CD14-positive monocyte (primary cell): ENCODE measurements at regions not wholly inside any gene's neighbourhood (a gene's known extent, or its start where the extent isn't known, plus 50 kb on each side); places are given as distances from the start of the nearest gene placed in this dataset.

Experiments used
- DNase-seq, 3 donors: peaks; one replicate each; pipeline ENCODE4 v3.0.0-alpha.2; 2011 to 2022
- H2AFZ ChIP-seq: 2 replicates; pipeline ENCODE4 v1.6.0; 2012; ENCODE audit warnings: mild to moderate bottlenecking, low read depth, low read length, inconsistent platforms; ENCODE audit not compliant: insufficient read depth, poor library complexity, severe bottlenecking
- H3K27ac ChIP-seq, 2 donors: 1 replicate in 1 of 2; 2 replicates in 1 of 2; pipeline ENCODE4 v1.5.1; 2012 to 2013; ENCODE audit warnings: low read length in 2 of 2, control low read depth in 1 of 2, inconsistent platforms in 1 of 2, low read depth in 1 of 2, mild to moderate bottlenecking in 1 of 2
- H3K27me3 ChIP-seq, 2 donors: one replicate each; pipeline versions ENCODE4 v1.6.0 to v1.6.1; 2011 to 2013; ENCODE audit warnings: low read length in 2 of 2; ENCODE audit not compliant: control insufficient read depth in 2 of 2, insufficient read depth in 2 of 2
- H3K36me3 ChIP-seq, 2 donors: replicated peaks in 1 of 2; 1 replicate in 1 of 2; 2 replicates in 1 of 2; pipeline versions ENCODE4 v1.5.1 to v1.6.1; 2012 to 2013; ENCODE audit warnings: low read length in 2 of 2, control low read depth in 1 of 2, inconsistent platforms in 1 of 2, mild to moderate bottlenecking in 1 of 2; ENCODE audit not compliant: insufficient read depth in 2 of 2, control insufficient read depth in 1 of 2
- H3K4me1 ChIP-seq, 2 donors: 1 replicate in 1 of 2; 2 replicates in 1 of 2; pipeline versions ENCODE4 v1.5.1 to v1.6.1; 2012 to 2013; ENCODE audit warnings: low read length in 2 of 2, control low read depth in 1 of 2, inconsistent platforms in 1 of 2, mild to moderate bottlenecking in 1 of 2, moderate library complexity in 1 of 2; ENCODE audit not compliant: insufficient read depth in 2 of 2, control insufficient read depth in 1 of 2
- H3K4me2 ChIP-seq: replicated peaks from 2 replicates; pipeline ENCODE3; 2012; ENCODE audit warnings: low read length, moderate library complexity, mild to moderate bottlenecking; ENCODE audit not compliant: poor library complexity, severe bottlenecking; ENCODE audit errors: extremely low read depth
- H3K4me3 ChIP-seq, 3 experiments: fragments of 200-600 bp in 1 of 3; sonication (generic) in 1 of 3; replicated peaks in 1 of 3; 1 replicate in 2 of 3; 2 replicates in 1 of 3; pipeline ENCODE4 v1.5.1; 2011 to 2013; ENCODE audit warnings: low read length in 3 of 3, mild to moderate bottlenecking in 3 of 3, control low read depth in 2 of 3, low read depth in 2 of 3, inconsistent platforms in 1 of 3, moderate library complexity in 1 of 3
- H3K79me2 ChIP-seq: 2 replicates; pipeline ENCODE4 v1.6.0; 2012; ENCODE audit warnings: mild to moderate bottlenecking, control low read depth, inconsistent platforms, low read length, moderate library complexity; ENCODE audit not compliant: insufficient read depth
- H3K9ac ChIP-seq: 2 replicates; pipeline ENCODE4 v1.6.0; 2017; ENCODE audit warnings: low read length, mild to moderate bottlenecking; ENCODE audit not compliant: insufficient read depth, poor library complexity, severe bottlenecking
- H3K9me3 ChIP-seq, 2 donors: replicated peaks in 1 of 2; 1 replicate in 1 of 2; 2 replicates in 1 of 2; pipeline versions ENCODE4 v1.5.1 to v1.6.1; 2012 to 2013; ENCODE audit warnings: low read length in 2 of 2, control low read depth in 1 of 2; ENCODE audit not compliant: control insufficient read depth in 1 of 2, insufficient read depth in 1 of 2
- H4K20me1 ChIP-seq: 2 replicates; pipeline ENCODE4 v1.6.0; 2012; ENCODE audit warnings: mild to moderate bottlenecking, low read length, control low read depth, moderate library complexity; ENCODE audit not compliant: insufficient read depth
- H3K27ac Mint-ChIP-seq, 7 donors: one replicate each; pipeline ENCODE4 v1.8.0; 2020; ENCODE audit warnings: mild to moderate bottlenecking in 7 of 7, mixed read lengths in 7 of 7, moderate library complexity in 6 of 7, inconsistent platforms in 2 of 7
- H3K27me3 Mint-ChIP-seq, 3 donors: one replicate each; pipeline ENCODE4 v1.8.0; 2021 to 2022; ENCODE audit warnings: low read depth in 3 of 3, mild to moderate bottlenecking in 3 of 3, mixed read lengths in 3 of 3, moderate library complexity in 3 of 3, inconsistent platforms in 1 of 3
- H3K36me3 Mint-ChIP-seq, 2 donors: one replicate each; pipeline ENCODE4 v1.8.0; 2020; ENCODE audit warnings: mixed read lengths in 2 of 2, inconsistent platforms in 1 of 2, mild to moderate bottlenecking in 1 of 2
- H3K4me1 Mint-ChIP-seq: one replicate; pipeline ENCODE4 v1.8.0; 2020; ENCODE audit warnings: mild to moderate bottlenecking, mixed read lengths
- H3K4me3 Mint-ChIP-seq, 2 donors: one replicate each; pipeline ENCODE4 v1.8.0; 2020; ENCODE audit warnings: mild to moderate bottlenecking in 2 of 2, mixed read lengths in 2 of 2, moderate library complexity in 1 of 2
- H3K9me3 Mint-ChIP-seq, 7 donors: one replicate each; pipeline ENCODE4 v1.8.0; 2020 to 2022; ENCODE audit warnings: mixed read lengths in 7 of 7, mild to moderate bottlenecking in 6 of 7, moderate library complexity in 6 of 7, inconsistent platforms in 2 of 7
- CTCF ChIP-seq: fragments of 200-600 bp; IDR thresholded peaks from one replicate; pipeline ENCODE4 v1.8.0; 2022; ENCODE audit warnings: antibody characterized with exemption, mild to moderate bottlenecking
- WGBS: methylation state at CpG from one replicate; pipeline ENCODE4 v1.1.5; 2013; ENCODE audit warnings: missing lambda C conversion rate; ENCODE audit not compliant: insufficient coverage; 5-methylcytosine and 5-hydroxymethylcytosine counted together
- intact Hi-C, 2 donors: fragments of 100-400 bp; cut with micrococcal nuclease; formaldehyde crosslinking; loops; one replicate each; pipeline versions ENCODE4 v1.15.0 to v1.15.1; 2023

DNA sequence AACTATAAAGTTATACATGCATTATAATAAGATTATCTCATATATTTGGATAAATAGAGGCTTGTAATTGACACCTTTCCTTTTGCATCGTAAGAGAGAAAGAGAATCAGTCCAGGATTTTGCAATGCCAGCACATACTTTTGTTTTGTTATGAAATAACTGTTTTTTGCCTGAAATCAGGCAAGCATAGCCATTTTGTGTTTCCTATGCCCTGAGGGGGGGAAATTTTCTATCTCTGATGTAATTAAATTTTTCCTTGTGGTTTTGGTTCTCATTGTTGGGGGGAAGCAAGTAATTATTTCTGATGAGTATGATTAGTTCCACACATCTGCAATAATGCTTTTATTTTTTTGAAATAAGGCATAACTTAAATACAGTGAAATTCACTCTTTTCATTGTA lies 229.4 kb downstream of the NDFIP2 start:
- Histone ChIP-seq H3K27ac (no peak overlapping the region), H3K9me3 (no peaks in the 10 kb centered on the region), H3K4me3 (no peak overlapping the region), H4K20me1 (no peaks in the 10 kb centered on the region), H3K79me2 (no peaks in the 10 kb centered on the region), H3K36me3 (no peaks in the 10 kb centered on the region), H3K4me2 (no peak overlapping the region), H3K27me3 (no peaks in the 10 kb centered on the region), H3K4me1 (no peaks in the 10 kb centered on the region), H3K9ac (no peak overlapping the region), H2AFZ (no peak overlapping the region)
- no peak overlapping the region for H3K27ac Mint-ChIP-seq
- intact Hi-C loops, result no loop called here
- no peak for TF ChIP-seq CTCF
- peaks cover 0 to 5% (median 2%) of the 10 kb centered on the region in 7 donors for H3K9me3 Mint-ChIP-seq
- H3K27me3 Mint-ChIP-seq, result peaks cover 0 to 3% (median under 1%) of the 10 kb centered on the region in 3 donors
- no peak for DNase-seq
- H3K4me3 Mint-ChIP-seq, result no peak overlapping the region
- peaks cover 4% of the 10 kb centered on the region for H3K4me1 Mint-ChIP-seq
- WGBS, result no CpG with 5 or more reads among the region's 1 CpG
- H3K36me3 Mint-ChIP-seq, result no peaks in the 10 kb centered on the region

DNA sequence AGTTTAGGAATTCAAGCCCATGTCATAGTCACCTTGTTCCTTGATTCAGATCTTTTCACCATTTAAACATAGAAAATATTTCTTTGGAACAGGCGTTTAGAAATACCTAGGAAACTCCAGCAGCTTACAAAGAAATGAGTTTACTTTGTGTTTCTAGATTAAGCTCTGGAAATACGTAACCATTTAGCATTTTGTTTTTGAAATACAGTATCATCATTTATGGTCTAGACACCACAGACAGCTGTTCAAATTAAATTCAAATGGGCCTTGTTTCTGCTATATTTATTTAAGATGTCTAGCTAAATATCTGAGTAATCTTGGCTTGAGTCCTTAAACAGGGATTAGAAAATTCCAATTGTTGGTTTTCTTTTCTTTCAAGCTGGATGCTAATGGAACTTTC lies 228.5 kb downstream of the NDFIP2 start:
- peaks cover 4% of the 10 kb centered on the region for H3K4me1 Mint-ChIP-seq
- DNase-seq, result no peak
- no peaks in the 10 kb centered on the region for H3K36me3 Mint-ChIP-seq
- Histone ChIP-seq H3K4me2 (no peak overlapping the region), H3K27ac (no peak overlapping the region), H3K79me2 (no peaks in the 10 kb centered on the region), H3K4me1 (no peaks in the 10 kb centered on the region), H2AFZ (no peak overlapping the region), H3K9ac (no peak overlapping the region), H3K9me3 (no peaks in the 10 kb centered on the region), H3K4me3 (no peak overlapping the region), H4K20me1 (no peaks in the 10 kb centered on the region), H3K36me3 (no peaks in the 10 kb centered on the region), H3K27me3 (no peaks in the 10 kb centered on the region)
- no peaks in the 10 kb centered on the region for H3K27me3 Mint-ChIP-seq
- no peak overlapping the region for H3K4me3 Mint-ChIP-seq
- intact Hi-C loops, result no loop called here
- WGBS, result no CpG with 5 or more reads among the region's 2 CpGs
- TF ChIP-seq CTCF, result no peak
- H3K9me3 Mint-ChIP-seq, result peaks cover 0 to 4% (median 2%) of the 10 kb centered on the region in 7 donors
- no peak overlapping the region for H3K27ac Mint-ChIP-seq
